GM13977 (cell line): ENCODE measurements at regions not wholly inside any gene's neighbourhood (a gene's known extent, or its start where the extent isn't known, plus 50 kb on each side); places are given as distances from the start of the nearest gene placed in this dataset.

Experiments used
- DNase-seq: peaks from one replicate; pipeline ENCODE4 v3.0.0; 2012; ENCODE audit warnings: low spot score
- CTCF ChIP-seq: IDR thresholded peaks from 2 replicates; pipeline ENCODE4 v1.5.1; 2012; ENCODE audit warnings: mild to moderate bottlenecking, control low read depth; ENCODE audit not compliant: insufficient read depth; ENCODE audit errors: extremely low read depth, missing control alignments
- in situ Hi-C: fragments of 300-500 bp; cut with MboI; formaldehyde crosslinking; loops from one replicate; pipeline ENCODE4 v1.12.0; 2022; ENCODE audit warnings: low sequenced_read_pairs, low pct_unique_long_range_greater_than_20kb, mixed read lengths, inconsistent platforms; ENCODE audit not compliant: unreplicated experiment

DNA sequence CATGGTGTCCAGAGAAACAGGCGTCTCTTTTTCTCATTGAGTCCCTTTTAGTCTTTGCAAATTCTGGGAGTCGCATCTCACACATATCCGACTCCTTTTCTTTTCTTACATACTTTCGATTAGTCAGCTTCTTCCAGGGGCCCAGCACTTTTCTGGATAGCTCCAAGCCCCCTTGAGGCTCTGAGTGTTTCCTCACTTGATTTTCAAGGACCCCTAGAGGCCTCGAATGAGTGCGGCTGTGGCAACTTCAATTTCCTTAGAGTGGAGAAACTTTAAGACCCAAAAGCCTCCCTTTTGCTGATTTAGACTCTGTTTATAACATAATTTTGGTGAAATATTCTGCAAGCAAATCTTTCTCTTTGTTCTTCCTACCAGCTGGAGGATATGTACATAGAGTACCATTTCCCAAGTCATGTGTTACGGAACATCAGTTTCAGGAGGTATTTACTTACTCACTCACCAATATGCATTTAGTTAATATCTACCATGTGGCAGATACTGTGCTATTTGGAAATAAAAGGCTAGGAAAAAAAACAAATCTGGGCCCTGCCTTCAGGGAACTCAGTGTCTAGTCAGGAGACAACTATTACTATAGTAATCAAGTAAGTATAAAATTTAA, 555.2 kb downstream of the REEP3 start:
- in situ Hi-C loops = no loop called here
- TF ChIP-seq CTCF = no peak
- DNase-seq = no peak

- no peak for DNase-seq
- no peak for TF ChIP-seq CTCF
- in situ Hi-C loops = no loop called here
Measured at GRCh38 chr10:64079341-64079740, 558.1 kb downstream of the REEP3 start.

DNA sequence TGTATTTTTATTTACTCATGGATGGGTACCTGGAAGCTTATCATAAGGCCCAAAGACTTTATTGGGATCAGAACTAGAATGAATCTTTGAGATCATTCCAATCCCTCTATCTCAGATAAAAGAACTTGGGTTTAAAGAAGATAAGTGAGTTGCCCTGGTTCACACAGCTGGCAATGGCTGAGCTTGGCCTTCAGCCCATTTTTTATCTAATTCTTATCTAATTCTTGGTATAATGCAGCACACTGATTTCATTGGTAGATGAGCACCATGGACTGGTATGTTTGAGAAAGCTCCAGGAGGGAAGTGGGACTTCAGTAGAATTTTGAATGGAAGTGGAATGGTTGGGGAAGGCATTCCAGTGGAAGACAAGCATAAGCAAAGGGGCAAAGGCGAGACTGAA, 558.9 kb downstream of the REEP3 start:
- DNase-seq = no peak
- in situ Hi-C loops = no loop called here
- TF ChIP-seq CTCF = no peak

DNA sequence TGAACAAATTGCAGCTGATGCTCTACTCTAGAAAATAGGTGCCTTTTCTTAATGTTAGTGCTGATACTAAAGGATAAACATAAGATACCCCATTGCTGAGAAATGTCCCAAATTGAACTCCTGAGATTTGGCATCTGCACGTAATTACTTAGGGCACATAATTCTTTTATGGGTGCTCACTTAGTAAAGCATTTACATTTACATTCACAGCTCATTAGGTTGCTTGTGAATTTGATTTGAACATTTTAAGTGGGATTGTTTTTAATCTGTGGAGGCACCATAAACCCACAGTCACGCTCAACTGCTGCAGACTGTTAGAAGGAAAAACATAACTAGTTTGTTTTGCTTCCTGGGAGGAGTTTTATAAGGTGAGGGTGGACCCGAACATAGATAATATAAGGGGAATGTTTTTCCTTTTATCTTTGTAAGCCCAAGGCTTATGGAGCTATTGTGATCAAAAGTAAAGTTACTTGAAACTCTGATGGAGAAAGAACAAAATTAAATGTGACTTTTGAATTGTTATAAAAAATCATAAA, 560.8 kb downstream of the REEP3 start:
- in situ Hi-C loops = no loop called here
- TF ChIP-seq CTCF = no peak
- no peak for DNase-seq

- DNase-seq = no peak
- no peak for TF ChIP-seq CTCF
- in situ Hi-C loops = no loop called here
Measured at GRCh38 chr10:64086083-64086767, 565.0 kb downstream of the REEP3 start.

- no peak for TF ChIP-seq CTCF
- in situ Hi-C loops = no loop called here
- DNase-seq = no peak
Measured at GRCh38 chr10:64089648-64090047, 568.4 kb downstream of the REEP3 start.
